Activated CD8-positive, alpha-beta memory T cell treated with anti-CD3 and anti-CD28 coated beads, Interleukin-2, amount 50 U/mL, for 48 hours (primary cell): ENCODE measurements at regions not wholly inside any gene's neighbourhood (a gene's known extent, or its start where the extent isn't known, plus 50 kb on each side); places are given as distances from the start of the nearest gene placed in this dataset.

Experiments used
- DNase-seq: peaks from one replicate; pipeline ENCODE4 v3.0.0-alpha.2; 2020

DNA sequence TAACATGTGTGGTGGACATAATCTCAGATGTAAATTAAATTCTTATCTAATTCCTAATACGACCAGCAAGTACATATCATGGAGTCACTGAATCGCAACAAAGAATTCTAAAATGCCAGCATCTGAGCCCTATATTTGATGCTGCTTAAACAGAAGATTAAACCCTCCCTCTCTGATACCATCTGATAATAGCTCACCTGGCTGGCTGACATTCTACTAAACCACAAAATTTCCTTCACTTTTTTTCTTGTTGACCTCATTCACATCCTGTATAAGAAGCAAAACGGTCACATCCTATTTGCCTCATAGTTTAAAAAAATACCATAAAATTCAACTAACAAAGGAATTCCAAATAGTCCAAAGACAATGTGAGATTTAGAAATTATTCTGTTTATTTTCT is 371.6 kb upstream of the SLC8A1 start:
- no peak for DNase-seq

DNA sequence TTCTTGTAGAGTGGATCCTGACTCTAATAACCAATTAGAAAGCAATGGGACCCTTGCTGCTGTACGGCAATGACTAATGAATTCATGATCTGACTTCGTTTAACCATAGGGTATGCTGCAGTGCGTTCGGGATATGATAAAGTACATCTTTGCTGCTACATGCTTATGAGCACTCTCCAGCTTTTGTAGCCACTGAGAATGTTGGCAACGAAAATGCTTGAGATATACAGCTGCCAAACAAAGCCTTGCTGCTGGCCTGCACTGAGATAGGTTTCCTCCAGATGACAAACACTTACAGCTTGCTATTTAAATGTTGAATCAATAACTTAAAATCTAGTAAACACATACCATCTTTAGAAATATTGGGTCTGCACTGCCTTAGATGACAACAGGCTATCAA is 372.4 kb upstream of the SLC8A1 start:
- no peak for DNase-seq

DNA sequence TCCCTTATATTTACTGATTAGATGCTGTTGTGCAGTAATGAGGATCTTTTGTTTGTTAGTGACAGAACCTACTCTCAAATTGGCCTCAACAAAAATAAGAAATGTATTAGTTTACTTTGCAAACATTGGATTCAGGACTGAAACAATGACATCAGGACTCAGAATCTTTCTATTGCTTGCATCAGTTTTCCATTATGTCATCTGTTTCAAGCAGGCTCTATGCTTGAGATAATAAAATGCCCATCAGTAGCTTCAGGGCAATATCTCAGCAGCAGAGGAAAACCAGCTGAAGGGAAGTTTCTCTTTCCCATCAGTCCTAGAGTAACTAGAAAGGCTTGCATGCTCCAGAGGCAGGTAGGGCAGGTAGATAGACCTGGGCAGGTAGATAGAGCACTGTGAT is 375.5 kb upstream of the SLC8A1 start:
- DNase-seq: no peak

DNA sequence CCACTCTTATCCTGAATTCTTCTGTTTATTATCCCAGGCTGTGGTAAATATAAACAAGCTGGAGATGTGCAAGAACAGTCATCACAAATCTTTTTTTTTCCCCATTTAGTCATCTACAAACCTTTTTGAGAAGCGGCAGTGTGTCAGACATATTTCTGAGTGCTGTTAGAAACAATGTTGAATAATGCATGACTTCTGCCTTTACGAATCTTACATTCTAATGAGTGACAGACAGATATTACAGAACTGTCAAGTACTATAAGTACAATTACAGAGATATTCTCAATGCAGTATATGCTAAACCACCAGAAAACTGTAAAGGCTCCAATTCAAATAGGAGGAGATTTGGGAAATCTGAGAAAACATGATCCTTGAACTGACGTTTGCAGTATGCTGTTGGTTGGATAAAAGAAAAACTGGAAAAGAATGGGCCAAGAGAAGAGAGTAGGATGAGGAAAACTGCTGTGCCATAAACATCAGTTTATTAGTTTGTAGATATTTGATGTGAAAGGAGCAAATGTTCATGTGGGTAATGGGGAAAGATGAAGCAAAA is 379.5 kb upstream of the SLC8A1 start:
- DNase-seq: no peak

DNA sequence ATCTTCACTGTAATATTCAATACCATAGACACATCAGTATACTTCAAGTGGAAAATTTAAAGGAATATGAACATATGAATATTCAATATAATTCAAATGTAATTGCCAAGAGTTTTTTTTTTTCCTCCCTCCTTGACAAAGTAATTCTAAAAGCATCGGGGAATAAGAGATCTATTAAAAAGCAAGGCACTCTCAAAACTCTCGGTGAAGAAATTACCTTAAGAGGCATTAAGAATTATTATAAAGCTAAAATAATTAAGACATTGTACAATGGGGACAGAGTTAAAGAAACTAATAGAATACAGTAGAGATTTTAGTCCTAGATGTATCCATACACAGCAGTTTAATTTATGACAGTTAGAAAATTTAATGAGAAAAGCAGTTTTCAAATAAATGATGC is 390.0 kb upstream of the SLC8A1 start:
- no peak for DNase-seq

DNA sequence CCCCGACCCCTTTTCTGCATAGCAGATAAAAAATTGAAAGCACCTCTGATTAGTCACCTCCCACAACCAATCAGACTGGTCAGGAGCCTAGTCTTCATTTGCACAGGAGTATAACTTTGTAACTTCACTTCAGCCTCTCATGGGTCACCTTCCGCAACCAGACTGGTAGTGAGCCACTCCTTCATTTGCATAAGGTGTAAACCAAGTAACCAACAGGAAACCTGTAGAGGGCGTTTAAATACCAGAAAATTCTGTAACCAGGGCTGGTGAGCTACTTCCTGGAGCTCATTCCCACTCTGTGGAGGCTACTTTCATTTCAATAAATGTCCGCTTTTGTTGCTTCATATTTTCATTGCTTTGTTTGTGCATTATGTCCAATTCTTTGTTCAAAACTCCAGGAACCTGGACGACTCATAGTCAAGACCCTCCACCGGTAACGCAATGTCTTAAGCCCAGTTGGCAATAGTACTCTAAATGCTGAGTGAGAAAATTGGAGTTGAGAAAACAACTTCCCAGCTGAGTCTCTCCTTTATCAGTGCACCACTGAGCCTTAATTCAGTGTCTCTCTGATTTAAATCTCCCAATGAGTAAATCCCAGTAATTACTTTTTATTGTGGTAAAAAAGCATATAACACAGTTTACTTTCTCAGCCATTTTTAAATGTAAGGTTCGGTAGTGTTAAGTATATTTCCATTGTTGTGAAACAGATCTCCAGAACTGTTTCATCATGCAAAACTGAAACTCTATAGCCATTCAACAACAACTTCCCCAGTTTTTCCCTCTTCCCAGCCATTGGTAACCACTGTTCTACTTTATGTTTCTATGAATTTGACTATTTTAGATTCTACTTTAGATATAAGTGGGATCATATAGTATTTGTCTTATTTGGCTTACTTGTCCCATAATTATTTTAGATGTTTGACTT is 392.7 kb upstream of the SLC8A1 start:
- DNase-seq: no peak

DNA sequence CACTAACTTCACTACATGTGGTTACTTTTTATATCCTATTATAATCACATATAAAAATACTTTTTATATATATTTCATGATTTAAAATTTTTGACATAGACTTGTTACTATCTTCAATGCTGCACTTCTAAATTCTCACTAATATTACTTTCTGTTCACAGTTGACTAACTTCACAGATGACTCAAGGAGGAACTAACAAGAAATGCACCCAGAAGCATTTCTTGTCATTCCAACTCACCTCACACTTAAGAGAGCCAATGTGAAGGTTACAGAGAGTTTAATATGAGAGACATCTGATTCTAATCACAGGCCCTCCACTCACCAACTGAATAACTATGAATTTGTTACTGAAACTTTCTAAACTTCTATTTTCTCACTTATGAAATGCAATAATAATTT is 399.8 kb upstream of the SLC8A1 start:
- no peak for DNase-seq

DNA sequence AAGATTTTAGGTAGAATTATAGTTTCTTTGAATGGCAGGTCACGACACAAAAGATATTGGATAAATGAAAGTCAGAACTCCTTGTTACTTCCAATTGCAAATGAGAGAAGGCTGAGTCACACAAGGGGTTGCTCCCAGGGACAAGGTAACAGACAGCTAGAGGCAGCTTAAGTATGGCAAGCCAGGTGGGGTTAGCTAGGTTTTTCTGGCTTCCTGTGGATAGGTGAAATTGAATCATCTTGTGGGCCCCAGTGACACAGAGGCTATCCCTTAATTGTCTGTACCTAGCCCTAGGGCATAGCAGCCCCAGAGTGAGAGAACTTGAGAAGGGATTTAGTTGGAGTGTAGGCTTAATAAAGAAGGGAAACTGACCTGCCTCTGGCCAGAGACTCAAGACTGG is 407.7 kb upstream of the SLC8A1 start:
- no peak for DNase-seq

DNA sequence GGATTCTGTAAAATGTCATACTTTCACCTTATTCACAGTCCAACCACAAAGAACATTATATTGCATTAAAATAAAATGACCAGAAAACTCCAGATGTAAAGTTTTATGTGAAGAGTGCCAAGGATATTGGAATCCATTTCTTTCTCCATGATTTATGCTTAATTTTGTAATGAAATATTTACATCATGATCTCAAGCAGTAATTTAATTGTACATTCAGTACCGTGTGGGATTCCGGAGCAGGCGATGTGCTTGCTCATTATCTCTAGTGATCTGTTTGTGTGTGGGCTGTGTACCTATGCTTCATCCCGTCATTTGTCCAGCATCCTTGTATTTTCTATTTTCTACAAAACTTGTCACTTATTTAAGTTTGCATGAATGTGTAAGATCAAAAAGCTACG is 415.9 kb upstream of the SLC8A1 start:
- DNase-seq: no peak

DNA sequence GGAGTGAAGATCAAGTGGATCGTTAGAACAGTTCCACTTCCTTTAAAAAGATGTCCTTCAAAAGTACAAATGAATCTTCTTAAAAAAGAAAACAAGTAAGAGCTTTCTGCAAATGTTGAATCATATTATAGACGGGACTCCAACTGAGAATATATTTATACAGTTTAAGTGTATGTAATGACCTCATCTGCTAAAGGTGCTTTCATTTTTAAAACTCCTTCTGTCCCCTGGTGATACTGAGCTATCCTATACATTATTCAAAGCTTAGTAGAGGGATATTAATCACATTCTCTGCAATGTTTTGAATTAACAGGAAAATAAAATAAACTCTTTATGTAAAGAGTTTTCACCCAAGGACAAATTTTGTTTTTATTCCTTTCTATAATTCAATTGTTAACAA is 420.7 kb upstream of the SLC8A1 start:
- DNase-seq: no peak

DNA sequence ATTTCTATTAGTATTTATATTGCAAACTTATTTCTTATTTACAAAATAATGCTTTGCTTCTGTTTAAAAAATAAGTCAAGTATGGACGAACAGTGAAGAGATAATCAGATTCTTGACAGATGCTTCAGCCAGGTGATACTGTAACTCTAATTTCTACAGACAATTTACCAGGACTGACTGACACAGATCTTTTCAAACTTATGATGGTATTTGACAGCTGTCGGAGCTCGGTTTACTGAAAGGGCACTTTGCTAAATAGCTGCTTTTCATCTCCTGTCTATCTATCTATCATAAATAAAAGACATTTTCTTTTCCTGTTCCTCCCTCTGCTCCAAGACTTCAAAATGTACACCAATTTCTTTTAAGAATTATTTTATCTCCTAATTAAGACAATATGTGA is 422.5 kb upstream of the SLC8A1 start:
- no peak for DNase-seq

DNA sequence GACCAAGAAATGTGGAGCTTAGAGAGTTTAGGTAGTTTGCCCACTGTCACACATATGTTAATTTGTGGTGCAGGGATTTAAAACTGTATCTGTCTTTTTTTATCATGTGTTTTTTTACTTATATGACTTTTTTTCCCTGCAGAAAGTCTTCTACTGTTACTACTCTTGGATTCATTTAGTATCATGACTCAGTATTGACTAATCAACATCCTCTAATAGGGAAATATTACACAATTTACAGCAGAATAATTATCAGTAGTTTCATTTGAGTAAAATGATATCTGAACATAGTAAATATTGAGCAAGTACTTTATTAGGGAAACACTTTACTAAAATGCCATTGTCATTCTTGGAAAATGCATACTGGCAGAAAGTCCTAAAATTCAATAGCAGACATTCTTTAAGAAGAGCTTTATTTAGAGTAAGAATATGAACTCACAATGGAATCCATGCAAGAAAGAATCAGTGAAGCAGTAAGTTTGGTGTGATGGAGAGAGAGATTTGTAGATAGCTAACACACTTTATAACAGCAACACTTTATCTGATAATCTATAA is 425.9 kb upstream of the SLC8A1 start:
- DNase-seq: no peak

DNA sequence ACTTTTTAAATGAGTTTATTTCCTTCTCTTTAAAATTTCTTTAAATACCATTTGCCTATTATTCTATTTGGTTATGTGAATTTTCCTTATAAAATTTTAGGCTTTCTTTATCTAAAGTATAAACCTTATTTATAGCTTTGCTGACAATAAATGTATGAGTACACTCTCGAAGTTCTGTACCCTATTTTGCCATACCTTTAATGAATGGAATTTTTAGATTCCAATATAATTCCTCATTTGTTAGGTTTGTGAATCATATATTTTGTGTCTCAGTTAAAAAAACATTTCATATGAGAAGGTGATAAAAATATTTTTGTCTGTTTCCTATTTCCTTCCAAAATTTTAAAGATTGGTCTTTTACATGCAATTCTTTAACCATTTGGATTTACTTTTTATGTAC is 427.4 kb upstream of the SLC8A1 start:
- no peak for DNase-seq

DNA sequence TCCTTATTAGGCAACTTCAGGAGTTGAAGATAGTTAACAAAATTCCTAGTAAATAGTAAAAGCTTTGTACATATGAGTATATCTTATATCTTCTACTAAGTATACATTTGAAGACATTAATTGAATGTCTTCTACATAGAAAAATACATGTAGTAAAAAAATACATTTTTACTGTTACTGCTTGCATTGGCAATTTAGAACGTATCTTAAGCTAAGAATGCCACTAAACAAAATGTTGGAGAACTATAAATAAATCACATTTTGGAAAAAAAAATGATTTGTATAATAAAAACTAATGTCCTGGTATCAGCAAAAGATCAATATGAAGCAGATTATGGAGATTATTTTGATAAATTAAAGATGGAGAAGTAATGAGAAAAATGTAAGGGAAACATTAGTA is 434.2 kb upstream of the SLC8A1 start:
- no peak for DNase-seq

DNA sequence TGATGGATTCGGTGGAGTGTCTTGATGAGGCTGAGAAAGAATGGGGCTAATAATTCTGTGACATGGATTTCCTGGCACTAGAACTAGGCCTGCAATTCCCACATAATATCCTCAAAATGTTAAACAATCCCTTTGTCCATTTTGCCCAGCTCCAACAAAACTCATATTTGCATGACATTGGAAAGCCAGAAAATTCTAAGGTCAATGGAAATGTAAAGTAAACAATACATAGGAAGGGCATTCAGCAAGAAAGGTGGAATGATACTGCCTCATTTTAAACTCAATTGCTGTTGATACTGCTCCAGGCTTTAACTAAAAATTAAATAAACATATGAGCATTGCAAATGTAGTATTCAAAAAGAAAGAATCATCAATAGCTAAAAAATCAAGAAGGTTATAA is 434.8 kb upstream of the SLC8A1 start:
- DNase-seq: no peak

DNA sequence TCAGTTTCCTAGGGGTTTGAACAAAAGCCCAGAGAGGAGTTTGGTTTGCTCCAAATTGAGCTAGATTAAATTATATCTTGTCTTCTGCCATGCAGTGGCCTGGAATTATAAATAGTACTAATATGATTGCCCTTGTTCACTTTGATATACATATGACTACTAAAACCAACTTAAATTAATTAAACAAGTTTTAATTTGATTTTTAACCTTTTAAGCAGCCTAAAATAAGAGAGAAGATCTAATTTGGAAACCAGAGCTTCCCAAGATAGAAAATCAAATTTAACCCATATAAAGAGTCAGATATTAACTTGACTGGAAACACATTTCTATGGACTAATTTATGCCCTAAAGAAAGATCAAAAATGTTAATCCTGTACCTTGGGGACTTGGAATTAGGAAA is 444.5 kb upstream of the SLC8A1 start:
- DNase-seq: no peak

DNA sequence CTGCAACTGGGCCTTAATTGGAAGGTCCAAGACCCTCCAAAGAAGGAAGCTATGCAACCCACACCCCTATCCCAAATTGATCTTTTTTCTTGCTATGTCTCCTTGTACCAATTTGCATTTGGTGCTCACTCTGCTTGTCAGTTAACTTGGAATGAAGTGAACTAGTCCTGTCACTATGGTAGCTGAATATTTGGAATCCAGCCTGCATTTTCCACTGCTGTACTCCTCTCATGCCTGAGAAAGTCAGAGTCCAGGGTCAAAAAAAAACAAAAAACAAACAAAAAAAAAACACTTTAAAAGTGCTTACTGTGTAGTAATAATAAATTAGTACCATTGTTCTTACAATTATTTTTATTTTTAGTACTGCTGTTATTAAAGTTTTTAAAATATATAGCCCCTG is 462.8 kb upstream of the SLC8A1 start:
- DNase-seq: no peak

DNA sequence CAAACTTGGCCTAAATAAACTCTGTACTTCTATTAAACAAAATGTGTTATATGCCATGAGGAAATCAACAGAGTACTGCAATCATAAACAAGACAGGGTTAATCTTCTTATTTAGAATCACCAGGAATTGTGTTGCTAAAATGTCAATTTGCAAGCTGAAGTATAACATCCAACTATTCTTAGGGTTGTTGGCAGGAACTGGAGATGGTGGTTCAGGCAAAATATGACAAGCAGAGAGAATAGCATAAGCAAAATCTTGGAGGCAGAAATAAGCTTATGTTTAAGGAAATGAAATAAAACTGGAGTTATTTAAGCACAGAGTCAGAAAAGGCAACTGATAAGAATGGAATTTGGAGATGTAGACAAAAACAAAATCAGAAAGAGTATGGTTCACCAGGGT is 463.8 kb upstream of the SLC8A1 start:
- DNase-seq: no peak

DNA sequence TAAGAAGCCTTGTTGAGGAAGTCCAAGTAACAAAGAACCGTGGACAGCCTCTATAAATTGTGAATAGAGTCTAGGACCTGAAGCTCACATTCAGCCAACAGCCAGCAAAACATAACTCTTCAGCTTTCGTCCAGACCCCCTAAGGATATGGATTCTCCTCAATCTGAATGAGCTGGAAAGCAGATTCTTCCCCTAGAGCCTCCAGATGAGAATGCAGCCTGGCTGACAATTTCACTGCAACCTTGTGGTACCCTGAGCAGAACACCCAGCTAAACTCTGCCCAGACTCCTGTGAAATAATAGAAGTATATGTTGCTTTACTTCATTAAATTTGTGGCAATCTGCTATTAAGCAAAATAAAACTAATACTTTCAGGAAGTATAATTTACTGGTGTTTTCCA is 483.5 kb upstream of the SLC8A1 start:
- DNase-seq: no peak

DNA sequence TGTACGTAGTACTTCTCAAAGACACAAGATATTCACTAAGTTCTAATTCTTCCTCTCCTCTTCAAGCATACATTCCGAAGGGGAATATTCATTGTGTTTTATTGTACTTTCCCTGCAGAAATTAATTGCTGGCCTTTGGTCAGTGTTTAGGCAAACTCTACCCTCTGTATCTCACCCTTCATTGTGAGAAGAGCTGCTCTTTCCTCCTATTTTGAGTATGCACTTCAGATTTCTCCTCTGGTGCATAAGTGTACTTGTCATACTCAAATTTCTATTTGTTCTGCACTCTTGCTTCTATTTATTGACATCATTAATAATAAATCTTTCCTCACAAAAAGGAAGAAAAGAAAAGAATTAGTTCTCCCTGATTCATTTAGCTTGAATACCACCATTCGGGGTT is 485.4 kb upstream of the SLC8A1 start:
- no peak for DNase-seq

DNA sequence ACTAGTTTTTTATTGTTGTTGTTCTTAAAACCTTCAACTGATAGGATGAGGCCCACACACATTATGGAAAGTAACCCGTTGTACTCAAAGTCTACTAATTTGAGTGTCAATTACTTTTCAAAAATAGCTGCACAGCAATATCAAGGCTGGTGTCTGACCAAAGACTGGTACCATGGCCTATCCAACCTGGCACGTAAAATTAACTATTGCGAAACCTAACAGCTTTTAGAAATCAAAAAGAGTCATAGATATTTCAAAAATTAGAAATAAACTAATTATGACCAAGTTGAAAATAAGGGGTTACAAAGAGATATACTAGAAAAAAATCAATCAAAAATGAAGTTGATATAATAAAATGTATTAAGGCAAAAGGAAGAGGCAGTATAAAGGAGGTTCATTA is 501.5 kb upstream of the SLC8A1 start:
- DNase-seq: no peak

DNA sequence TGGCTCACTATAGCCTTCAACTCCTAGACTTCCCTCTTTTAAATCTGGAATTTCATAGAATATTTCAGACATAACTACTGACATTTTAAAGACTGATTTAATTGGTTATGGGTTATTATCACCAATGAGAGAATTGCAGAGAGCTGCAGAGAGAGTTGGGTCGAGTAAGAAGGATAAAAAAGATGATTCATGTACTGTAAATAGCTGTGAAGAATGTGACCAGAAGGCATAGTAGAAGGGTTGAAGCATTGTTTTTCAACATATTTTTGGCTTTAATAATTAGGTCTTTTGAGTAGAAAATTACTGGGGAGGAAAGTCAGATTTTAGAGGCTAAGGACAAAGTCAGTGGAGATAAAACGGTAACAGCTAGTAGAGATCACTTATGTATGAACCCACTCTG is 503.2 kb upstream of the SLC8A1 start:
- DNase-seq: no peak

DNA sequence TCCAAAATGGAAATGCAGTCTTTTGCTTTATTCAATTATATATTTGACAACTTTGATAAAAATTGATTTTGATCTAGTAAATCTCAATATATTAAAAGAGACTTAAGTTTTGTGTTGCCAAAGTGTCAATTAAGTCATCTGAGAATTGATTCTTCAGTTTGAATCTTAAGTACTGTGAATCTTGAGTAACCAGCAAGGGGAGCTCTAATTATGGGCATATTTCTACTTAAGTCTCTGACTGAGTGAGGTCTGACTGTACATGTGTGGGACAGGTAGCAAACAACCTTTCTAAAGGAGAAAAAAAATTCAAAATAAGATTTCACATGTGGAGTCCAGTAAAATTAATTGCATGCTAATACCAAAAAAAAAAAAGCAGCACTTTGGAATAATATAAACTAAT is 503.7 kb upstream of the SLC8A1 start:
- DNase-seq: no peak

DNA sequence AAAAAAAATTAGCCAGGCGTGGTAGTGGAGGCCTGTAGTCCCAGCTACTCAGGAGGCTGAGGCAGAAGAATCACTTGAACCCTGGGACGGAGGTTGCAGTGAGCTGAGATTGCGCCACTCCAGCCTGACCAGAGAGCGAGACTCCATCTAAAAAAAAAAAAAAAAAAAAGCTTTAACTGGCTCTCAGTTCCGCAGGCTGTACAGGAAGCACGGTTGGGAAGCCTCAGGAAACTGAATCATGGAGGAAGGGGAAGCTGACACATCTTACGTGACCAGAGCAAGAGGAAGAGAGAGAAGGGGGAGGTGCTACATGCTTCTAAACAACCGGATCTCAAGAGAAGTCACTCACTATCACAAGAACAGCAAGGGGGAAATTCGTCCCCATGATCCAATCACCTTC is 505.6 kb upstream of the SLC8A1 start:
- no peak for DNase-seq

DNA sequence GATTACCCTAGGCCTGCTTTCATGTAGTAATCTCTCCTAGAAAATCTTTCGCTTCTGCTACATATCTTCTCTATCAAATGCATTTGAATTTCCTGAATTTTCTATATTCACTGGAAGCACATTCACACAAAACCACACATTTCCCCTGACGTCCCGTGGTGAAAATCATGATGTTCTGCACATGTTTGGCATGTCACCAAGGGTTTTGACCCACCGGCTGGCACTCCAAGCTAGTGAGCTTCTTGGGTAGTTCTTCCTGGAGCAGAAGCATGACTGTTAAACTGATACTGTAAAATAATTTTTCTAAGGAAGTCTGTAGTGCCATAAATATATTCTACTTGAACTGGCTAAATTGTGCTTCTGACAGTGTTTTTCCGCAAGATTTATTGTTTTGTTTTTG is 510.1 kb upstream of the SLC8A1 start:
- DNase-seq: no peak
